ENCODE measurements at regions not wholly inside any gene's neighbourhood (a gene's known extent, or its start where the extent isn't known, plus 50 kb on each side); places are given as distances from the start of the nearest gene placed in this dataset.
"Not testable (repeated sequence)": the region's sequence is repeated elsewhere in the genome, so short reads cannot be mapped to it uniquely, and the experiment has no call there.

DNA sequence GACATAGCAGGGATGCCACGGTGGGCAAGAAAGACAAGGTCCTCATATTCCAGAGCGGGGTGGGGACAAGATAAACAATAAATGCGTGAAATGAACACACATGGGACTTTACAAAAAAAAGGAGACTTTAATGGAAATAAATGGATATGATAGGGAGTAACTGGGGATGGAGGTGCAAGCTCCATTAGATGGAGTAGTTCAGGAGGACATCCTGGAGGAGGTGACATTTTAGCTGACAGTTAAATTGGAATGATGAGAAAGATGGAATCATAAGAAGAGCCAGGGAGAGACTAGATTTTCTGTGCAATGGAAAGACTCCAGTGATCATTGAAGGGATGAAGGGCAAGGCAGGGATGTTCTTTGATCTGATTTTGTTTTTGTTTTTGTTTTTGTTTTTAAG is 83.6 kb upstream of the MYL10 start:
- no peak for DNase-seq

DNA sequence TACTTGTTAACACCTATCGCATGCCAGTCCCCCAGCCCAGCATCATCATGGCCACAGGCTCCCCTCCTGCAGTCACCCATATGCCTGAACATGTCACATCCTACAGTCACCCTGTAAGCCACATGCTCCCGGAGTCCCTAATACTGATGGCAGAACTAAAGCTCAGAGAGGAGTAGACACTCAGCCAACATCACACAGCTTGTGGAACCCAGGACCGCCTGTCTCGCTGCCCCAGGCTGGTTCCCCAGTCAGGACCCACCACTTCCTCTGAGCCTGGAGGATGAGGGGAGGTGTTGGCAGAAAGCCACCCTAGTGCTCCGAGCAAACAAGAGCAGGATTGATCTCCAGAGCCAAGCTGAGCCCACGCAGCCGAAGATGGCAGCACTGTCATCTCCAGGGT is 85.0 kb upstream of the MYL10 start:
- DNase-seq = no peak

DNA sequence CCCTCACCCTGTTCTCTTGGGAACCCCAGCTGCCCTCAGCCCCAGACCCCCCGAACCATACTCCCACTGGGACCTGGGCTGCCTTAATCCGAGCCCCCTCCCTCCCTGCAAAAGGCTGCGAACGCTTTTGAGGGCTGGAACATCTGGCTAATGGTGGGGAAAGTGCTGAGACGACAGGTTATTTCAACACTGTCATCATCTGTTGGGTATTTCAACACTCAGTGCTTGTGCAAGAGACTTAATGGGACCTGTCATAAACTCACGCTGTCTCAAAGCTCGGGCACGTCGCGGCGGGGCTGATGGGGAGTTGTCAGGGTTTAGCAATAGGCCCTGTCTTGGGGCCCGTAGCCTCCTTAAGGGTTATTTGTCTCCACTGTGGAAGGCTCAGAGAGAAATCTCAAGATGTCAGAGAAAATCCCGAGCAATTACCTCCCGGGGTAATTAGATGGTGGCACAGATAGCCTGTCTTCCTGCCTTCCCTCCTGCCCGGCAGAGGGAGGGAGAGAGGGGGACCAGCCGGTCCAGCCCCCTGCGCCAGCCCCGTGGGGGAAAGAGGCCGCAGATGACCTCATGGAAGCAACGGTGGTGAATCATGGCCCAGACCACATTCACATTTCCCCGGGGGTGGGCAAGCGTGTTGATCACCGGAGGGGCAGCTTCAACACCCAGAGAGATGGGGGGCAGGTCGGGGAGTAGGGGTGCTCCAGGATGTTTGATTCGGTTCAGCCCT is 88.7 kb upstream of the MYL10 start:
- DNase-seq = peak; percentile 33

DNA sequence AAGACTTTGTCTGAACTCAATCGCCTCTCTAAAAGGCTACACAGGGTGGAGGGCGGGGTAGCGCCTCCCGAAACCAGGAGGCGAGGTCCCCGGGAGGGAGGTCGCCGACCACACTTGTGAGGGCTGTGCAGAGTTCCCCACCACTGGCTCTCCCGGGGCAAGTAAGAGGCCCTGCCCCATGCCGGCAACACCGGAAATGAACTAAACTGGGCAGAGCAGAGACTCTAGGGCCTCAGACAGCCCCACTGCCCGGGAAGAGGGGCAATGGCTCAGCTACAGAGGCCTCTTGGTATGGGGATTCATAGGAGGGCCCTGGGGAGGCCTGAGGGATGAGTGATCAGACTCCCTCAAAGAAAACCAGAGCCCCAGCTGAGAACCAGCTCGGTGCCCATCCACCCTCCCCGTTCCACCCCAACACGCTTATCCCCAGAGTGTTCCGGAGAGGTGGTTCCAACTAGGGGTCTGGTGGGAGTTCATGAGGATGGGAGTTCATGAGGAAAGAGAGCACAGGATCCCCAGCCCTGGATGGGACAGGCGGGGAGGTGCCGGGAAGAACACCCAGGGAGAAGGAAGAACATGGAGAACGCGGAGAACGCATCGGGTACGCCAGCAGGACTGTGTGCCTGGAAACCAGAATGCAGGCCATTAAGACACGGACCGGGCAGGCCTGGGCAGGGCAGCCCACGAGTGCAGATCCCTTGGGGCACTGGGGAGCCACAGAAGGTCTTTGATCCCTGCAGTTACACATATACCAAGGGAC is 89.4 kb upstream of the MYL10 start:
- DNase-seq = no peak

DNA sequence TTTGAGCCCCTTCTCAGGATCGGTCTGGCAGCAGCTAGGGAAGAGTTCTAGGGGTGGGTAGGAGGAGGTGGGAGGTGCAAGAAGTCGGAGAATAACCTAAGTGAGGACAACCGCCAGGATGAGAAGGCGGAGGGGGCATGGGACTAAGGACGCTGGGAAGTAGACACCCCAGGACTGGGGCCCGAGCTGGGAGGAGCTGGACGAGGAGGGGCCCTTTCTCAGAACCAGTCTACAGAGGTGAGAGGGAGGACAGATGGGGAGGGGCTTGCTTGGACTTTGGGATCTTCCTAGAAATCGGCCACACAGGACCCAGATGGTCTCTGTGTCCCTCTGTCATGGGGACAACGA is 90.0 kb upstream of the MYL10 start:
- no peak for DNase-seq

DNA sequence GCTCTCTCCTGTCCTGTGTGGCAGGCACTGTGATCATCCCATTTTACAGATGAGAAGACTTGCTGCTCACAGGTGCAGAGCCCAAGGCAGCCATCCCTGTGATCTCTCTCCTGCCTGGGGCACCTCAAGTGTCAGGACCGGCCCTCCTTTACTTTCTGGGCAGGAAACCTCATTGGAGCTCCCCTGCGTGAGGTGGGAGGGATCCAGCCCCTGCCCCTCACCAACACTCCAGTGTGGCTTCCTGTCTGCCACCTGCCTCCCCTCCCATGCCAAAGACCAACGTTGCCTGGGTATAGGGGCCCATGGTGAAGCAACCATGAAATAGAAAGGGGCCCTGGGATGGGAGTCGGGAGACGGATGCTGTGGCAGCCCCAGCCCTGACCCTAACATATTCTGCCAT is 91.2 kb upstream of the MYL10 start:
- DNase-seq = no peak

DNA sequence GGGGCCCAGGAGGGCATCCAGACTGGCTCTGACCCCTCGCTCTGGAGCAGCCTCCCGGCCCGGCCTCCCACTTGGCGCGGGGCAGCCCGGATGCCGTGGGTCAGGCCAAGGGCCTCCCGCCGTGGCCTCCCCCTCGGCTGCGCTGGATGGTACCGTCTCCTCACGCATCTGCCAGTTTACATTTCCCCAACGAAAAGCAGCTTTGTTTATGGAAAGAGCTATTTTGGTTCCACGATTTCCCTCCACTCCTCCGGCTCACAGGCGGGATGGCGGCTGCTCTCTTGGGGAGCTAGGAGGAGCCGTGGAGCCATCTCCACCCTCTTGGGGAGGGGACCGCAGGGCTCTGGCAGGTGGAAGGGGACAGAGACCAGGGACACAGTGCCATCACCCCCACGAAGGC is 93.2 kb upstream of the MYL10 start:
- DNase-seq = no peak

DNA sequence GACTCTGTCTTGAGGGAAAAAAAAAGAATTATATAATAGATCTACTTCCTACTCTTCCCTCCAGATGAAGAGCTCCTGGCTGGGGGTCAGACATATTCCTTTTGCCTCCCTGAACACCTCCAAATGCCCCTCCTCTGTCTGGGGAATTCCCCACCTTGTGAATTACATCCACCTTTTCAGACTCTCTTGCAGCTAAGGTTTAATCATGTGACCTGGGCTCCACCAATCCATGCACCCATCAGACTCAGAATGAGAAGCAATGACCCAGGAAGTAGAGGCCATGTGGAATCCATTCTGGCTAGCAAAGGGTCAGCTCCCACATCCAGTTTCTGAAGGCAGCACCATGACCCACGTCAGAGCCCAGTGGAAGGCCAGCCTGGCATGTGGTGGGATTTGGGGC is 93.6 kb upstream of the CUX1 start:
- DNase-seq = no peak

DNA sequence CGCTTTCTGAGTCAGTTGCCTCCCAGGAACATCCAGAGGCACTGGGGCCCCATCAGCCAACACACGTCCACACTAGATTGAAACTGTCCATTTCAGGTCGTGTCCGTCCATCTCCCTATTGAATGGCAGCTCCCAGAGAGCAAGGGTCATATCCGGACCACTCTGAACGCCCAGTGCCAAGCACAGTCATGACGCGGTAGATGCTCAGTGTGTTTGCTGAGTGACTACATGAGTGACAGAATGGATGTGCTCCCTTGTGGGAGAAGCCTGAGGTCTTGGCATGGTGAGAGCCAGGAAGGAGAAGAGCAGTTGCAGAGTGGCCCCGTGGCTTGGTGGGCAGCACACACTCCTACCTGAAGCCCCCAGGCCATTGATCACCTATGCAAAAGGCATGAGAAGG is 92.5 kb upstream of the CUX1 start:
- no peak for DNase-seq

DNA sequence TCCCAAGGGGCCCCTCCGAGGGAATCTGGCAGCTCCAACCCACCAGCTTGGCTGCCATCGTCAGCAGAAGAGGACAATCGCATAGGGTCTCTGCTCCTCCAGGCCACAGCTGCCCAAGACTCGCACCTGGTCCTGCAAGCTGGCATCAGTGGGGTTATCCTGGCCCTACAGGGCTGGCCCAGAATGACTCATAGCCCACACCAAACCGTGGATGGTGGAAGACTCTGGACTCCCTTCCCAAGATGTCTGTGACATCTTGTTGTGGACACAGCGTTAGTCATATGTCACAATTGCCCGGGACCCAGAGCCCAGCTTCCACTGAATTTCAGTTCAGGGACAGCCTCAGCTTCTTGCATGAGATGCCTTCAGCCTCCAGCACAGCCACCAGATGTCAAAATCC is 91.5 kb upstream of the CUX1 start:
- DNase-seq = no peak

DNA sequence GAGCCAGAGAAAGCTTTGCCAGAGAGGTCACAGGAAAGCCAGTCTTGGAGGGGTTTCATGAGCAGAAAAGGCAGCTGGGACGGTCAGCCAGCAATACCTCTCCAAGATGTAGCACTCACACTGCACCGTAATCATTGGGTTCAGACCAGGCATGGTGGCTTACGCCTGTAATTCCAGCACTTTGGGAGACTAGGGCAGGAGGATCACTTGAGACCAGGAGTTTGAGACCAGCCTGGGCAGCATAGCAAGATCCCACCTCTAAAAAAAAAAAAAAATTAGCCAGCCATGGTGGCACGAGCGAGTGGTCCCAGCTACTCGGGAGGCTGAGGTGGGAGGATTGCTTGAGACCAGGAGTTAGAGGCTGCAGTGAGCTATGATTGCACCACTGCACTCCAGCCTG is 90.2 kb upstream of the CUX1 start:
- DNase-seq = no peak

DNA sequence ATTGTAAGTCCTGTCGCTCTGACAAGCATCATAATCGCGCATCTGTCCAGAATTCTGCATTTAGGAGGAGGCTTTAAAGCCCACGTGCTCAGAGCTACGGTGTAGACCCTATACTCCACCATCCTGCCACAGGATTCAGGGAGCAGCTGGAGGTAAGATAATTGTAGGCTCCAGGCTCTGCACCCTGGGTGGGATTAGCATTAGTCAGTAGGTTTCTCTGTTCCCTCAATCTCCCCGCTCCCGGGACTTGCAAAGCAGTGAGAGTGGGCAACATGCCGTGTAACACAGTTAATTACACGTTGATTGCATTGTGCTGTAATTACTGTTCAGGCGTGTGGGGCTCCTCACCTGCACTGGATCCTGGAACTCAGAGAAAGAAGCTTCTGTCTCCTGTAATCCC is 89.3 kb upstream of the CUX1 start:
- DNase-seq = no peak

DNA sequence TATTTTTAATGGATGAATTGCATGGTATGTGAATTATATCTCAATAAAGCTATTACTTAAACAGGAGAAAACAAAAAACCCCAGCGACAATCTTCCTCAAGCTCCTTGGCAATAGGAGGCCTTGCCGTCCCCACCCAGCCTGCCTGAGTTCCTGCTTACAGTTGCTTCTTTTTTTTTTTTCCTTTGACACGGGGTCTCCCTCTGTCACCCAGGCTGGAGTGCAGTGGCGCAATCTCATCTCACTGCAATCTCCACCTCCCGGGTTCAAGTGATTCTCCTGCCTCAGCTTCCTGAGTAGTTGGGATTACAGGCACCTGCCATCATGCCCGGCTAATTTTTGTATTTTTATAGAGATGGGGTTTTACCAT is 88.6 kb upstream of the CUX1 start:
- DNase-seq = not testable (repeated sequence)

DNA sequence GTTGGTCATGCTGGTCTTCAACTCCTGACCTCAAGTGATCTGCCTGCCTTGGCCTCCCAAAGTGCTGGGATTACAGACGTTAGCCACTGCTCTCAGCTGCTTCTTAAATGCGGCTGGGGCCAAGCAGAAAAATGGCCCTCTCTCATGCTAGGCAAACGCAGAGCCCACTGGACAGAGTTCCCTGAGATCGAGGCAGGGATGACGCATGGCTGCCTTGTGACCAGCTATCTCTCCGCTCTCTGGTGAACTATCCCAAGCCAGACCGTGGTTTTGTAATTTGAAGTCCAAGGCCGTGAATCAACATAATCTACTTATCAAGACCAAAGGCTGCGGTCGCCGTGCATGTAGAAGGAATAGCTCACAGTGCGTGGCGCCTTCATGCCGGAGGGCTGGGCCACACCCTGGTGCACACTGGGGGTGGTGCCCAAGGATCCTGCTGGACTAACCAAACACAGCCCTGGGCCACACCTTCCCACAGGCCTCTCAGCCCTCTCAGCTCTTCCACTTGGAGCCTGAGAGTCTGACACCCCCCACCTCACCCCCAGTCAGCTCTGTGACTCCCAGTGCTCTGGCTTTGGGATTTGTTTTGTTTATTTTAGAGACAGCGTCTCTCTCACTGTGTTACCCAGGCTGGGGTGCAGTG is 88.1 kb upstream of the CUX1 start:
- no peak for DNase-seq

DNA sequence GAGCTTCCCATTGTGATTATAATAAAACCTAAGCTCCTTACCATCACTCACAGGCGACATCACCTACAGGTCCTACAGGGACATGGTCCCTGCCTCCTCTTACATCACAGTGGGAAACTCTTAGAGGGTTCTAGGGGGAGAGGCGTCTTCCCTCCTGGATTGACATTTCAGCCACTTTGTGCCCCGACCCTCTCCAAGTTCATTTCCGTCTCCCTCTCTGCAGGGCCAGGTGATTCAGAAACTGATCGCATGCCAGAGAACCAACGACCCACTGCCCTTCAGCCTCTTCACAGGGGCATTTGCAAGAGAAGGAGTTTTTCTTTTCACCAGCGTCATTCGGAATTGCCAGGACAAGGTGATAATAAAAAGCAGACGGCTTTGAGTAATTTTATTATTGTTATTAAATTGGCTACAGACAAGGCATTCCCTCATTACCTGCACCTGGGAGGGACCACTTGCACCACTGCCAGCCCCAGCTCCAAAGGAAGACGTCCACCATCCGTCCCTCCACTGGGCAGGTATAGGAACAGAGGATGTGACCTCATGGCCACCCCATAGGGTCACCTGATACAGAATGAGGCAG is 85.8 kb upstream of the CUX1 start:
- no peak for DNase-seq

DNA sequence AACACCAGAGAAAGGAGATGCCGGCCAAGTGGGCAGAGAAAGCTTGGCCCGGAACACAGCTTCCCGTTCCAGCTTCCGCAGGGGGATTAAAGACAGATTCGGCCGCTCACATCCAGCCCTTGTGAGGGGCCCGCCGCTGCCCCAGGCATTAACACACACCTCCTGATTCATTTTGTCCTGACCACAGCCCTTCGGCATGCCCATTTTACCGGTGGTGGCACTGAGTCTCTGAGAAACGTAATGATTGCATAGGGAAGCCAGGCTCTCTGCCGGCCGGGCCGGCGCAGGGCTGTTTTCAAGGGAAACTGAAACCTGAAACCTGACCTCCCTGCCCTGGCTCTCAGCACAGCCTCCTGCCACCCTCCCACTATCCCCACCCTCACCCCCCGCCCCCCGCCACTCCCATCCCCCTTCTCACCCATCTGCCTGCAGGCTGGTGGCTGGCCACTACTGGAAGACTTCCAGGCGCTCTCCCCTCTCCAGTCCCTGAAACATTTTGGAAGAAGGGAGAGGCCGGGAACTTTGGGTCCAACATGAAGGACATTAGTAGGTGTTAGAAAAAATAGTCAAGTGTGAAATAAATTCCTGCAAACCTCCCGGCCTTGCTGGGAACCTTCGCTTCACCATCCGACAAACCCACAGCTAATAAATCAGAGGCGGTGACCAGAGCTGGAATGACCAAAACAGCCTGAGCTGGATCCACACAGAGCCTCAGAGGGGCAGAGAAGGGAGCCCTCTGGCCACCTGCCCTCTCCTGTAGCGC is 83.5 kb upstream of the CUX1 start:
- DNase-seq = no peak

DNA sequence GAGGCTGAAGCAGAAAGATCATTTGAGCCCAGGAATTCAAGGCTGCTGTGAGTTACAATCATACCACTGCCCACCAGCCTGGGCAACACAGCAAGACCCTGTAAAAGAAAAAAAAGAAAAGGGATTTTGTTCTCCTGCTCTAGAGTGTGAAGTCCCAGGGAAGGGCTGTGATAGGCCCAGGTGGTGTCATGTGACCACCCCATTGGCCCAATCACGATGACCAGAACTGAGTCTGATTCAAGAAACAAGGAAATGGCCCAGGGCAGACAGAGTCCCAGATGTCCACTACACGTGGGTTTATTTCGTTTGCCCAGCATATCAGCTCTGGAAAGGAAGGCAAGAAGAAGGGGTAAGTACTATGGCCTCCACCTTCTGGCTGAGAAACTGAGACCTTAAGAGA is 81.3 kb upstream of the CUX1 start:
- DNase-seq = no peak

DNA sequence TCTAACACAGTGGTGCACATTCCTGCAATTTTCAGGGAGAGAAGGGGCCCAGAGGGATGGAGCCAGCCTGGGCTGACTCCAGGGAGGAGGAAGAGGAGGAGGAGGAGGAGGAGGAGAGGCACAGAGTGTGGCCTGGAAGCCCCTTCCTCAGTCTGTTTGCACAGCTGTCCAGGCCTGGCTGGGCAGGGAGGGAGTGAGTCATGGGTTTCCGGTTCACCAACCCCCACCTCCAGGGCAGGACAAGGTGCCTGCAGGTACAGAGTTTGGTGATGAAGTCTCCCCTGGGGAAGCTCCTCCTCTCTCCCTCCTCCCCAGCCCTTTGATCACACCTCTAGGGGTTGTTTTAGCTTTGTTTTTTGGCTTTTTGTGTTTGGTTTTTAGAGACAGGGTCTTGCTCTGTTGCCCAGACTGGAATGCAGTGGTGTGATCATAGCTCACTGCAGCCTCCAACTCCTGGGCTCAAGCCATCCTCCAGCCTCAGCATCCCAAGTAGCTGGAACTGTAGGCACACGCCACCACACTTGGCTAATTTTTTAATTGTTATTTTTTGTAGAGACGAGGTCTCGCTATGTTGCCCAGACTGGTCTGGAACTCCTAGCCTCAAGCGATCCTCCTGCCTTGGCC is 77.5 kb upstream of the CUX1 start:
- no peak for DNase-seq

DNA sequence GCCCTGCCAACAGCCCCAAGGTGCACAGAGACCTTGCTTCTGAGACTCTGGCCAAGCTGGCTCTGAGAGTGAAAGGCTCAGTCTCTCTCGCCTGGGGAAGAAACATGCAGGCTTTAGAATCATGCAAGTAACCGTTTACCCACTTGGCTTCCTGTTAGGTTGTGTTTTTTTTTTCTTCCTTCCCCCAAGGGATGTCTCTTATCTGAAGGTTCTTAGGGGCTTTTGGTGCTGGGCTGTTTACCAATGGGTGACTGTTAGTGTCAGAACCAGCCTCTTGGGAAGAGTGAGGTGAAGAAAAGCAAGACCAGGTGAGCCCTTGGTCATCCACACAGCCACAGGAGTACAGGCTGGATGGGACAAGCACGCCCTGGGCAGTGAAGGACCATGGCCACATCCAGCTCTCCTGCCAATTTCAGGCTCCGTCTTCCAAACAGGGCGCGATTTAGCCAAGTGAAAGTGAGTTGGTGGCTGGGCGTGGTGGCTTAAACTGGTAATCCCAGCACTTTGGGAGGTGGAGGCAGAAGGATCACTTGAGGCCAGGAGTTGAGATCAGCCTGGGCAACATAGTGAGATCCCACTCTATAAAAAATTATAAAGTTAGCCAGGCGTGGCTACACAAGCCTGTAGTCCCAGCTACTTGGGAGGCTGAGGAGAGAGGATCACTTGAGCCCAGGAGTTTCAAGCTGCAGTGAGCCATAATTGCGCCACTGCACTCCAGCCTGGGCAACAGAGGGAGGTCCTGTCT is 76.3 kb upstream of the CUX1 start:
- peak; percentile 2 for DNase-seq

DNA sequence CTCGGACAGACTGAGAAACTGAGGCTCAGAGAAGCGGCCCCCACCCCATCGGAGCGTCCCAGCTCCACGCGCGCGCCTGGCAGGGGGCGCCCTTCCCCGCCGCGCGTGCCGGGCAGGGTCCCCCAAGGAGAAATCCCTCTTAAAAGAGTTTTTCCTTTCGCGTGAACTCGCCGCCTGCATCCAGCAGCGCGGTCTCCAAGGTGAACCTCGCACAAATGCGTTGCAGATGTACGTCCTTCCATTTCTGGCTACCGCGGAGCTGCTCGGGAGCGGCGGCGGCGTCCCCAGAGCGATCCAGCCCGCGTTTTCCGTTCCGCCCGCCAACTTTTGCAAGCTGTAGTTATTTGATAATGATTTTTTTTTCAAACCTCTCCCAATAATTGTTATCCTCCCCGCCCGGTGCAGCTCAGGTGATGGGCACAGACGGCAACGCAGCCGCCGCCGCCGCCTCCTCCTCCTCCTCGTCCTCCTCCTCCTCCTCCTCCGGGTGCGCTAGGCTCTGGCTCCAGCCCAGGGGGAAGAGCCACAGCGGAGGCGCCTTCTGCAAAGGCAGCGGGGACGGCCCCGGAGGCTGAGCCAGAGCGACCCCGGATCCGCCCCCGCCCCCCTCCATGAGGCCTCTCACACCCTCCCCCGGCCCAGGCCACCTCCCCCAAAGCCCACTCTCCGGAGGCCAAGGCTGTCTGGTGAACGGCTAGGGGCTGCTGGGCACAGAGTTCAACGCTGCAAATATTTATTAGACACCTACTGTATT is 74.0 kb upstream of the CUX1 start:
- DNase-seq = peak; percentile 72

DNA sequence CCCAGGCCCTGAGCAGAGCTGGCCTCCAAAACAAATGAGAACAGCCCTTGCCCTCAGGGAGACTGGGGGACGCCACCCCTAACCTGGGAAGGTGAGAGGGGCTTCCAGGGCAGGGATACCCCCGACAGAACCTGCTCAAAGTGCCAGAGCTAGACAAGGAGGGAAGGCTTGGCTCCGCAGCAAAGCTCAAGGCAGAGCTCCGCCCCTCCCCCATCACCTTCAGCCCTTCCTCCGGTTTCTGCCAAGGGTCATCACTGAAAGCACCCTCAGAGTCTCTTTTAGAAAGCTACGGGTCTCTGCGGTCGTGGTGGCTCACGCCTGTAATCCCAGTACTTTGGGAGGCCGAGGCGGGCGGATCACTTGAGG is 73.4 kb upstream of the CUX1 start:
- no peak for DNase-seq
